Heart right ventricle (tissue), 16 donors: ENCODE measurements at regions not wholly inside any gene's neighbourhood (a gene's known extent, or its start where the extent isn't known, plus 50 kb on each side); places are given as distances from the start of the nearest gene placed in this dataset.

Source experiments
- ATAC-seq, 8 donors: fragments of 200-7000 bp; cut with Tn5 transposase; one replicate each; pipeline ENCODE4 v1.9.1; 2020; ENCODE audit warnings: mild to moderate bottlenecking in 8 of 8, moderate library complexity in 8 of 8, moderate number of reproducible peaks in 1 of 8
- DNase-seq, 2 donors: peaks; one replicate each; pipeline ENCODE4 v3.0.0-alpha.2; 2020
- H3K27ac ChIP-seq, 10 donors: fragments of 200-600 bp; sonication (generic) in 2 of 10; one replicate each; pipeline versions ENCODE4 v1.5.0 to v1.8.0; 2020 to 2022; ENCODE audit warnings: mild to moderate bottlenecking in 3 of 10
- H3K27me3 ChIP-seq, 7 donors: fragments of 200-600 bp; one replicate each; pipeline ENCODE4 v1.8.0; 2021 to 2022; ENCODE audit warnings: mild to moderate bottlenecking in 2 of 7
- H3K36me3 ChIP-seq, 9 donors: fragments of 200-600 bp; sonication (generic) in 1 of 9; one replicate each; pipeline versions ENCODE4 v1.5.0 to v1.8.0; 2020 to 2022; ENCODE audit warnings: mild to moderate bottlenecking in 2 of 9
- H3K4me1 ChIP-seq, 9 donors: fragments of 200-600 bp; sonication (generic) in 1 of 9; one replicate each; pipeline versions ENCODE4 v1.5.0 to v1.8.0; 2020 to 2022; ENCODE audit warnings: mild to moderate bottlenecking in 4 of 9
- H3K4me3 ChIP-seq, 10 donors: fragments of 200-600 bp; sonication (generic) in 2 of 10; one replicate each; pipeline versions ENCODE4 v1.5.0 to v1.8.0; 2020 to 2022; ENCODE audit warnings: mild to moderate bottlenecking in 7 of 10, moderate library complexity in 2 of 10
- H3K9me3 ChIP-seq, 11 donors: fragments of 200-600 bp in 10 of 11; sonication (generic) in 2 of 11; one replicate each; pipeline versions ENCODE4 v1.5.0 to v1.8.0; 2013 to 2022; ENCODE audit warnings: mild to moderate bottlenecking in 2 of 11, control low read depth in 1 of 11, moderate library complexity in 1 of 11
- CTCF ChIP-seq, 9 donors: fragments of 200-600 bp; sonication (generic) in 2 of 9; IDR thresholded peaks; one replicate each; pipeline versions ENCODE4 v1.5.0 to v1.8.0; 2021 to 2022; ENCODE audit warnings: antibody characterized with exemption in 9 of 9, mild to moderate bottlenecking in 5 of 9, moderate library complexity in 1 of 9
- WGBS, 2 donors: extraction: QIAGEN DNeasy Blood & Tissue Kit; methylation state at CpG; one replicate each; pipeline ENCODE4 v1.1.7; 2013; ENCODE audit warnings: inconsistent platforms in 1 of 2; 5-methylcytosine and 5-hydroxymethylcytosine counted together
- intact Hi-C, 10 donors: fragments of 100-400 bp; cut with DNase I; formaldehyde crosslinking; loops; one replicate each; pipeline versions ENCODE4 v1.11.1 to v1.14.2; 2022
- donor health status: Arrhythmogenic right ventricular cardiomyopathy.
- donor health status: ischemic (EF 13 %, LVEDD 7.1; RV severe dilation, severe dysfunction).
- donor health status: healthy with polysubstance abuse.
- donor health status: DM: no; HTN: yes; CAD: no.
- donor health status: DM: no; HTN: no; CAD: no.
- donor health status: ischemic (EF 25% LVEDD 6.9; RV normal size, moderate dysfunction).
- donor health status: ischemic (EF 25% LVEDD 5.7; RV mildly dilated, moderate dysfunction).
- donor health status: healthy.
- donor health status: DM: yes; HTN: yes; CAD: no.
- donor health status: Ischemic cardiomyopathy.
- donor health status: ischemic (EF 35%, LVEDD 5.7; RV mildly dilated, moderate dysfunction).
- donor health status: nonischemic (EF 11% LVEDD 7.7; RV severe dilation, severe dysfunction).
- donor health status: DM: yes; HTN: yes; CAD: no.
- donor health status: PGD.
- donor health status: ischemic (EF 29% LVEDD 5.4; RV normal size, mild dysfunction).
- donor health status: nonischemic (EF 23%, LVEDD 6.1; RV moderate dilation, normal function).

GRCh38 chrX:45760187-45760742 is 559.6 kb upstream of the DIPK2B start:
- no peak for DNase-seq
- H3K9me3 ChIP-seq, result no peaks in the 10 kb centered on the region
- 76 to 92% methylated on average over 10 of the region's 10 CpGs for WGBS, 2 donors
- H3K27me3 ChIP-seq, result peaks cover 0 to 29% (median 0%) of the 10 kb centered on the region in 7 donors
- no peaks in the 10 kb centered on the region for H3K36me3 ChIP-seq
- TF ChIP-seq CTCF (IDR thresholded peaks at IDR 0.05), result no peak
- intact Hi-C loops, result no loop called here
- no peak overlapping the region for H3K4me3 ChIP-seq
- H3K27ac ChIP-seq, result peak overlapping the region in 1 of 10 donors; percentile 85
- H3K4me1 ChIP-seq, result peaks cover 0 to 87% (median 0%) of the 10 kb centered on the region in 9 donors
- no peak for ATAC-seq

- no peak for DNase-seq
- H3K4me1 ChIP-seq, result peaks cover 0 to 96% (median 6%) of the 10 kb centered on the region in 9 donors
- WGBS, 2 donors, result 53 to 68% methylated on average over 3 of the region's 3 CpGs
- no peak for TF ChIP-seq CTCF (IDR thresholded peaks at IDR 0.05)
- peak in 4 of 8 donors; percentile 30 to 48 (median 40) for ATAC-seq
- H3K9me3 ChIP-seq, result no peaks in the 10 kb centered on the region
- H3K36me3 ChIP-seq, result no peaks in the 10 kb centered on the region
- peak overlapping the region in 1 of 10 donors; percentile 21 for H3K4me3 ChIP-seq
- peak overlapping the region in 7 of 10 donors; percentile 23 to 85 (median 43) for H3K27ac ChIP-seq
- intact Hi-C loops, result no loop called here
- peaks cover 0 to 22% (median 0%) of the 10 kb centered on the region in 7 donors for H3K27me3 ChIP-seq
Measured at GRCh38 chrX:45758738-45759397, 558.2 kb upstream of the DIPK2B start.

GRCh38 chrX:45758319-45758718 is 557.6 kb upstream of the DIPK2B start:
- Histone ChIP-seq H3K4me3 (peak overlapping the region in 1 of 10 donors; percentile 21), H3K36me3 (no peaks in the 10 kb centered on the region), H3K27ac (peak overlapping the region in 7 of 10 donors; percentile 23 to 85 (median 43)), H3K27me3 (peaks cover 0 to 19% (median 0%) of the 10 kb centered on the region in 7 donors), H3K4me1 (peaks cover 0 to 93% (median 7%) of the 10 kb centered on the region in 9 donors), H3K9me3 (no peaks in the 10 kb centered on the region)
- peak in 7 of 8 donors; percentile 30 to 63 (median 39) for ATAC-seq
- no peak for DNase-seq
- no peak for TF ChIP-seq CTCF (IDR thresholded peaks at IDR 0.05)
- intact Hi-C loops, result no loop called here
- 62 to 71% methylated on average over 7 of the region's 7 CpGs for WGBS, 2 donors

GRCh38 chrX:45757272-45757671 is 556.6 kb upstream of the DIPK2B start:
- peaks cover 0 to 88% (median 13%) of the 10 kb centered on the region in 9 donors for H3K4me1 ChIP-seq
- DNase-seq (no peak), ATAC-seq (no peak)
- no peaks in the 10 kb centered on the region for H3K36me3 ChIP-seq
- 94 to 95% methylated on average over 2 of the region's 2 CpGs for WGBS, 2 donors
- intact Hi-C loops, result no loop called here
- TF ChIP-seq CTCF (IDR thresholded peaks at IDR 0.05), result no peak
- H3K9me3 ChIP-seq, result no peaks in the 10 kb centered on the region
- H3K4me3 ChIP-seq, result no peak overlapping the region
- H3K27ac ChIP-seq, result peak overlapping the region in 1 of 10 donors; percentile 85
- peaks cover 0 to 18% (median 0%) of the 10 kb centered on the region in 7 donors for H3K27me3 ChIP-seq
